GM12878 (cell line): ENCODE measurements at regions not wholly inside any gene's neighbourhood (a gene's known extent, or its start where the extent isn't known, plus 50 kb on each side); places are given as distances from the start of the nearest gene placed in this dataset.

ENCODE experiments used
- ATAC-seq: fragments of 200-7000 bp; cut with Tn5 transposase; 3 replicates; pipeline ENCODE4 v1.9.1; 2020; ENCODE audit warnings: mild to moderate bottlenecking, moderate library complexity
- BruUV-seq: library from RNA; stranded (reverse); fragments of 400-500 nt; replicated peaks from 2 replicates; lab custom pipeline; 2021; lab: Mats Ljungman, UMichigan
- CTCF ChIA-PET: fragments of 300-600 bp; sonication (Branson Sonifier 250); formaldehyde crosslinking; extraction: SDS; loops from one replicate; lab custom pipeline; 2021; ENCODE audit warnings: inconsistent platforms; lab: Yijun Ruan, JAX
- POLR2A ChIA-PET: fragments of 350-600 bp; formaldehyde crosslinking; extraction: SDS; loops from one replicate; lab custom pipeline; 2021; ENCODE audit warnings: inconsistent platforms; lab: Charles Lee
- RAD21 ChIA-PET: fragments of 300-600 bp; sonication (Branson Sonifier 250); formaldehyde crosslinking; loops from one replicate; lab custom pipeline; 2023; ENCODE audit warnings: antibody characterized with exemption; ENCODE audit not compliant: unreplicated experiment; lab: Charles Lee
- SMC1A ChIA-PET: fragments of 300-600 bp; sonication (Branson Sonifier 250); formaldehyde crosslinking; loops from one replicate; lab custom pipeline; 2023; ENCODE audit not compliant: unreplicated experiment, uncharacterized antibody; lab: Charles Lee
- DNase-seq: peaks from one replicate; pipeline ENCODE4 v3.0.0-alpha.2; 2011; ENCODE audit warnings: low read depth, low spot score
- FAIRE-seq: peaks from 3 replicates; lab custom pipeline; 2011; peaks lifted over from hg19 to GRCh38; lab: Jason Lieb, UNC
- H2AFZ ChIP-seq: 2 replicates; pipeline ENCODE4 v1.6.0; 2011; ENCODE audit warnings: low read depth, low read length, control low read depth; ENCODE audit not compliant: control insufficient read depth
- H3K27ac ChIP-seq: 2 replicates; pipeline ENCODE4 v1.5.1; 2011; ENCODE audit warnings: control low read depth; ENCODE audit not compliant: control insufficient read depth, insufficient read depth
- H3K27me3 ChIP-seq, 2 experiments: replicated peaks in 1 of 2; 2 replicates each; pipeline versions ENCODE4 v1.6.0 to v1.6.1; 2011; ENCODE audit warnings: low read length in 1 of 2; ENCODE audit not compliant: control insufficient read depth in 2 of 2, insufficient read depth in 2 of 2
- H3K36me3 ChIP-seq, 2 experiments: 2 replicates each; pipeline ENCODE4 v1.5.1; 2011; ENCODE audit warnings: low read length in 1 of 2; ENCODE audit not compliant: control insufficient read depth in 2 of 2, insufficient read depth in 2 of 2
- H3K4me1 ChIP-seq: 2 replicates; pipeline ENCODE4 v1.6.1; 2011; ENCODE audit warnings: mild to moderate bottlenecking, low read length, moderate library complexity, mixed read lengths; ENCODE audit not compliant: control insufficient read depth, insufficient read depth
- H3K4me2 ChIP-seq: 2 replicates; pipeline ENCODE4 v1.6.0; 2011; ENCODE audit warnings: control low read depth; ENCODE audit not compliant: control insufficient read depth, insufficient read depth
- H3K4me3 ChIP-seq: fragments of 200-600 bp; sonication (generic); 2 replicates; pipeline ENCODE4 v1.5.1; 2016
- H3K79me2 ChIP-seq: 2 replicates; pipeline ENCODE4 v1.6.0; 2011; ENCODE audit warnings: low read length; ENCODE audit not compliant: control insufficient read depth, insufficient read depth
- H3K9ac ChIP-seq: 2 replicates; pipeline ENCODE4 v1.8.0; 2011; ENCODE audit warnings: low read length, control low read depth, mixed read lengths; ENCODE audit not compliant: control insufficient read depth, insufficient read depth
- H3K9me3 ChIP-seq: replicated peaks from 3 replicates; pipeline ENCODE4 v1.5.1; 2011; ENCODE audit warnings: mild to moderate bottlenecking, low read length; ENCODE audit not compliant: control insufficient read depth, insufficient read depth
- H4K20me1 ChIP-seq: 2 replicates; pipeline ENCODE4 v1.6.0; 2011; ENCODE audit not compliant: control insufficient read depth, insufficient read depth
- ASH2L ChIP-seq: fragments of 300-600, 200-600 bp; sonication (generic); IDR thresholded peaks from 2 replicates; pipeline ENCODE4 v1.6.1; 2017; ENCODE audit warnings: low read depth, mild to moderate bottlenecking, borderline replicate concordance
- CEBPB ChIP-seq, 2 experiments: fragments of 150-350 bp in 1 of 2; IDR thresholded peaks; 2 replicates each; pipeline ENCODE4 v1.6.1; 2012 to 2014; ENCODE audit warnings: low read depth in 2 of 2, low read length in 2 of 2, borderline replicate concordance in 1 of 2, inconsistent platforms in 1 of 2
- CUX1 ChIP-seq: IDR thresholded peaks from 2 replicates; pipeline ENCODE4 v1.6.1; 2012; ENCODE audit warnings: improper control_type of control experiment, low read depth, low read length; ENCODE audit not compliant: insufficient replicate concordance
- E2F8 ChIP-seq: fragments of 450-650 bp; IDR thresholded peaks from 2 replicates; pipeline ENCODE4 v1.6.1; 2018; ENCODE audit warnings: mild to moderate bottlenecking, low read depth, moderate library complexity; ENCODE audit not compliant: partially characterized antibody
- FOXM1 ChIP-seq: IDR thresholded peaks from 2 replicates; pipeline ENCODE4 v1.6.1; 2012; ENCODE audit warnings: low read depth, mild to moderate bottlenecking, inconsistent platforms, low read length, moderate library complexity
- JUND ChIP-seq: IDR thresholded peaks from 2 replicates; pipeline ENCODE4 v1.6.1; 2012; ENCODE audit warnings: low read depth, mild to moderate bottlenecking, low read length, improper control_type of control experiment, moderate library complexity
- KAT2A ChIP-seq: conservative IDR thresholded peaks from 2 replicates; pipeline ENCODE4 v1.6.1; 2011; ENCODE audit warnings: low read depth, low read length; ENCODE audit not compliant: control insufficient read depth
- KLF5 ChIP-seq: fragments of 450-650 bp; IDR thresholded peaks from 2 replicates; pipeline ENCODE4 v1.6.1; 2014; ENCODE audit warnings: mild to moderate bottlenecking; ENCODE audit not compliant: partially characterized antibody
- RCOR1 ChIP-seq: conservative IDR thresholded peaks from 2 replicates; pipeline ENCODE4 v1.6.1; 2012; ENCODE audit warnings: low read depth, low read length, improper control_type of control experiment
- RUNX3 ChIP-seq: IDR thresholded peaks from 2 replicates; pipeline ENCODE4 v1.6.1; 2012; ENCODE audit warnings: low read length, inconsistent platforms
- SUZ12 ChIP-seq: fragments of 200-600 bp; sonication (generic); IDR thresholded peaks from one replicate; pipeline ENCODE4 v1.6.1; 2018; ENCODE audit warnings: antibody characterized with exemption, mild to moderate bottlenecking; ENCODE audit not compliant: unreplicated experiment
- TAF1 ChIP-seq: IDR thresholded peaks from 2 replicates; pipeline ENCODE4 v1.6.1; 2011; ENCODE audit warnings: mild to moderate bottlenecking, low read depth, low read length, borderline replicate concordance
- TCF12 ChIP-seq: IDR thresholded peaks from 2 replicates; pipeline ENCODE4 v1.6.1; 2011; ENCODE audit warnings: low read depth, mild to moderate bottlenecking, low read length
- YY1 ChIP-seq: IDR thresholded peaks from 2 replicates; pipeline ENCODE4 v1.6.1; 2011; ENCODE audit warnings: low read depth, mild to moderate bottlenecking, low read length
- ZNF622 ChIP-seq: fragments of 450-650 bp; IDR thresholded peaks from 2 replicates; pipeline ENCODE4 v1.6.1; 2017; ENCODE audit warnings: mild to moderate bottlenecking, inconsistent platforms
- WGBS: methylation state at CpG from one replicate; pipeline ENCODE4 v1.1.6; 2016; ENCODE audit warnings: low lambda C conversion rate; ENCODE audit not compliant: insufficient replicate concordance, insufficient coverage; ENCODE audit errors: missing lambda C conversion rate; 5-methylcytosine and 5-hydroxymethylcytosine counted together
- in situ Hi-C: fragments of 300-500 bp; cut with MboI; formaldehyde crosslinking; loops from 9 replicates; pipeline ENCODE4 v1.14.3; 2018; ENCODE audit warnings: mixed read lengths
- intact Hi-C: fragments of 100-400 bp; cut with micrococcal nuclease; formaldehyde crosslinking; loops from one replicate; pipeline ENCODE4 v1.14.2; 2022; ENCODE audit not compliant: unreplicated experiment

- no peaks in the 10 kb centered on the region for H3K9me3 ChIP-seq
- H3K4me1 ChIP-seq: peaks cover 6% of the 10 kb centered on the region
- no peak for ATAC-seq
- no peaks in the 10 kb centered on the region for H3K79me2 ChIP-seq
- RAD21 ChIA-PET: no interaction called here
- no peak overlapping the region for H3K27ac ChIP-seq
- H2AFZ ChIP-seq: no peak overlapping the region
- H3K4me3 ChIP-seq: no peak overlapping the region
- no peak overlapping the region for H3K4me2 ChIP-seq
- FAIRE-seq: no peak
- POLR2A ChIA-PET: no interaction called here
- SMC1A ChIA-PET: interaction anchor here (0.8 kb wide), 1 partner anchor 30 kb away, joined by 3 read pairs; no protein-coding TSS in a partner anchor
- no peak for DNase-seq
- H3K36me3 ChIP-seq: no peaks in the 10 kb centered on the region
- in situ Hi-C loops (loop anchor here (5.0 kb wide), 1 partner anchor 308 kb away; the partner anchor contains the start of gene SPEF1), intact Hi-C loops (loop anchor here (10.0 kb wide), 1 partner anchor 405 kb away; the partner anchor contains the start of gene ADAM33)
- no peaks in the 10 kb centered on the region for H4K20me1 ChIP-seq
- H3K9ac ChIP-seq: no peak overlapping the region
- WGBS: 57% methylated on average over 11 of the region's 11 CpGs
- H3K27me3 ChIP-seq: no peaks in the 10 kb centered on the region; a peak in 1 of 4 replicates
- CTCF ChIA-PET: interaction anchor here (1.0 kb wide), 1 partner anchor 76 kb away, joined by 3 read pairs; no protein-coding TSS in a partner anchor
- no TSS peak for BruUV-seq
- TF ChIP-seq KAT2A (no peak), SUZ12 (no peak), ZNF622 (no peak), JUND (no peak), TAF1 (no peak), KLF5 (no peak), FOXM1 (no peak), ASH2L (no peak), RUNX3 (no peak), TCF12 (no peak), CEBPB (IDR thresholded peaks at IDR 0.05; ENCODE audit: borderline replicate concordance in 1 of 2, low read depth in 2 of 2, low read length in 2 of 2) (no peak), YY1 (no peak), E2F8 (no peak), CUX1 (no peak), RCOR1 (no peak)
These were observed 58.7 kb upstream of the SMOX start for GRCh38 chr20:4089756-4090487.
